ENCODE measurements at regions not wholly inside any gene's neighbourhood (a gene's known extent, or its start where the extent isn't known, plus 50 kb on each side); places are given as distances from the start of the nearest gene placed in this dataset.
A peak's percentile ranks its signal among the peaks of the same experiment; 100 is the strongest.

- no peak overlapping the region for H3K27ac ChIP-seq
- H3K9me3 ChIP-seq: no peaks in the 10 kb centered on the region
- no peak for TF ChIP-seq CTCF (IDR thresholded peaks at IDR 0.05)
- no peaks in the 10 kb centered on the region for H3K36me3 ChIP-seq
- DNase-seq (no peak), ATAC-seq (peak; percentile 50)
- no peak overlapping the region for H3K4me3 ChIP-seq
- H3K4me1 ChIP-seq: no peaks in the 10 kb centered on the region
- intact Hi-C loops (cut with DNase I): no loop called here
- peaks cover 0 to 4% of the 10 kb centered on the region in 2 donors for H3K27me3 ChIP-seq
These were observed 356.7 kb downstream of the ETNK1 start for GRCh38 chr12:22981711-22982110.

GRCh38 chr12:22982635-22983034, 357.7 kb downstream of the ETNK1 start:
- no peak overlapping the region for H3K27ac ChIP-seq
- no peaks in the 10 kb centered on the region for H3K4me1 ChIP-seq
- no peaks in the 10 kb centered on the region for H3K9me3 ChIP-seq
- TF ChIP-seq CTCF (IDR thresholded peaks at IDR 0.05): no peak
- DNase-seq: no peak
- no peaks in the 10 kb centered on the region for H3K36me3 ChIP-seq
- ATAC-seq: no peak
- intact Hi-C loops (cut with DNase I): no loop called here
- no peak overlapping the region for H3K4me3 ChIP-seq
- peaks cover 0 to 4% of the 10 kb centered on the region in 2 donors for H3K27me3 ChIP-seq

GRCh38 chr12:22986997-22987396, 362.0 kb downstream of the ETNK1 start:
- H3K36me3 ChIP-seq: no peaks in the 10 kb centered on the region
- TF ChIP-seq CTCF (IDR thresholded peaks at IDR 0.05): no peak
- ATAC-seq (no peak), DNase-seq (no peak)
- intact Hi-C loops (cut with DNase I): no loop called here
- H3K27me3 ChIP-seq: no peaks in the 10 kb centered on the region
- no peak overlapping the region for H3K27ac ChIP-seq
- no peaks in the 10 kb centered on the region for H3K9me3 ChIP-seq
- H3K4me1 ChIP-seq: no peaks in the 10 kb centered on the region
- no peak overlapping the region for H3K4me3 ChIP-seq

- no peaks in the 10 kb centered on the region for H3K4me1 ChIP-seq
- TF ChIP-seq CTCF (IDR thresholded peaks at IDR 0.05): no peak
- H3K9me3 ChIP-seq: no peaks in the 10 kb centered on the region
- H3K27me3 ChIP-seq: no peaks in the 10 kb centered on the region
- no peak overlapping the region for H3K27ac ChIP-seq
- no peak for ATAC-seq
- no peak overlapping the region for H3K4me3 ChIP-seq
- no peaks in the 10 kb centered on the region for H3K36me3 ChIP-seq
- no peak for DNase-seq
- intact Hi-C loops (cut with DNase I): no loop called here
These were observed 365.5 kb downstream of the ETNK1 start for GRCh38 chr12:22990501-22990900.

- DNase-seq (no peak), ATAC-seq (no peak)
- H3K27me3 ChIP-seq: no peaks in the 10 kb centered on the region
- H3K27ac ChIP-seq: no peak overlapping the region
- intact Hi-C loops (cut with DNase I): no loop called here
- H3K36me3 ChIP-seq: no peaks in the 10 kb centered on the region
- no peak overlapping the region for H3K4me3 ChIP-seq
- no peaks in the 10 kb centered on the region for H3K4me1 ChIP-seq
- TF ChIP-seq CTCF (IDR thresholded peaks at IDR 0.05): no peak
- H3K9me3 ChIP-seq: no peaks in the 10 kb centered on the region
These were observed 366.4 kb downstream of the ETNK1 start for GRCh38 chr12:22991250-22991844.

All from left lung (tissue), 4 donors.